Peyer's patch (tissue), 4 donors: ENCODE measurements at regions not wholly inside any gene's neighbourhood (a gene's known extent, or its start where the extent isn't known, plus 50 kb on each side); places are given as distances from the start of the nearest gene placed in this dataset.
"Not testable (repeated sequence)": the region's sequence is repeated elsewhere in the genome, so short reads cannot be mapped to it uniquely, and the experiment has no call there.

Source experiments
- DNase-seq, 3 donors: peaks; one replicate each; pipeline ENCODE4 v3.0.0-alpha.2; 2017 to 2019
- H3K27ac ChIP-seq, 4 donors: fragments of 200-600 bp; sonication (generic); one replicate each; pipeline ENCODE4 v1.5.1; 2016 to 2019
- H3K27me3 ChIP-seq, 2 donors: fragments of 200-600 bp; sonication (generic); one replicate each; pipeline ENCODE4 v1.5.1; 2019
- H3K36me3 ChIP-seq, 3 donors: fragments of 200-600 bp; sonication (generic); one replicate each; pipeline ENCODE4 v1.5.1; 2016 to 2019
- H3K4me1 ChIP-seq, 4 donors: fragments of 200-600 bp; sonication (generic); one replicate each; pipeline ENCODE4 v1.5.1; 2016 to 2019
- H3K4me3 ChIP-seq, 4 donors: fragments of 200-600 bp; sonication (generic); 1 replicate in 3 of 4; 2 replicates in 1 of 4; pipeline ENCODE4 v1.5.1; 2016 to 2019; ENCODE audit warnings: mild to moderate bottlenecking in 1 of 4
- H3K9me3 ChIP-seq, 4 donors: fragments of 200-600 bp; sonication (generic); one replicate each; pipeline ENCODE4 v1.5.1; 2016 to 2019; ENCODE audit warnings: mild to moderate bottlenecking in 1 of 4
- CTCF ChIP-seq, 6 experiments: fragments of 450-650 bp in 4 of 6; fragments of 200-600 bp in 2 of 6; sonication (generic) in 1 of 6; IDR thresholded peaks; one replicate each; pipeline ENCODE4 v1.5.1; 2017 to 2019; ENCODE audit warnings: antibody characterized with exemption in 6 of 6, mild to moderate bottlenecking in 3 of 6, moderate library complexity in 1 of 6
- POLR2A ChIP-seq, 2 donors: fragments of 450-650 bp; IDR thresholded peaks; one replicate each; pipeline ENCODE4 v1.5.1; 2017; ENCODE audit warnings: antibody characterized with exemption in 2 of 2, mild to moderate bottlenecking in 2 of 2, moderate library complexity in 2 of 2

- no peak for DNase-seq
- no peaks in the 10 kb centered on the region for H3K9me3 ChIP-seq
- TF ChIP-seq CTCF (IDR thresholded peaks at IDR 0.05), result no peak
- no peak for TF ChIP-seq POLR2A (IDR thresholded peaks at IDR 0.05)
These were observed 65.5 kb upstream of the CLVS2 start for GRCh38 chr6:122930252-122931180.

GRCh38 chr6:122931916-122932315 is 64.1 kb upstream of the CLVS2 start:
- H3K27me3 ChIP-seq, result no peaks in the 10 kb centered on the region
- no peak for DNase-seq
- no peak overlapping the region for H3K27ac ChIP-seq
- no peak for TF ChIP-seq CTCF (IDR thresholded peaks at IDR 0.05)
- no peak for TF ChIP-seq POLR2A (IDR thresholded peaks at IDR 0.05)
- no peaks in the 10 kb centered on the region for H3K9me3 ChIP-seq
- H3K4me3 ChIP-seq, result no peak overlapping the region
- no peaks in the 10 kb centered on the region for H3K36me3 ChIP-seq
- no peaks in the 10 kb centered on the region for H3K4me1 ChIP-seq

More at GRCh38 chr6:122930252-122931180, 65.5 kb upstream of the CLVS2 start:
- Histone ChIP-seq H3K27me3 (no peaks in the 10 kb centered on the region), H3K4me1 (no peaks in the 10 kb centered on the region), H3K27ac (no peak overlapping the region), H3K36me3 (no peaks in the 10 kb centered on the region), H3K4me3 (no peak overlapping the region)

GRCh38 chr6:122944936-122945335 is 51.1 kb upstream of the CLVS2 start:
- H3K27ac ChIP-seq, H3K4me1 ChIP-seq, H3K4me3 ChIP-seq, H3K36me3 ChIP-seq, DNase-seq, H3K27me3 ChIP-seq, H3K9me3 ChIP-seq: not testable (repeated sequence)
